PFSK-1 (cell line): ENCODE measurements at regions not wholly inside any gene's neighbourhood (a gene's known extent, or its start where the extent isn't known, plus 50 kb on each side); places are given as distances from the start of the nearest gene placed in this dataset.

Source experiments
- POLR2AphosphoS5 ChIP-seq: IDR thresholded peaks from 2 replicates; pipeline ENCODE4 v1.6.1; 2012; ENCODE audit warnings: low read depth, mild to moderate bottlenecking, control low read depth, low read length, moderate library complexity
- TF ChIP-seq, protein P1 (sequence below), 2 experiments: IDR thresholded peaks; 2 replicates each; pipeline versions ENCODE4 v1.6.1 to v1.8.0; 2011 to 2012; ENCODE audit warnings: low read depth in 2 of 2, low read length in 2 of 2, control low read depth in 1 of 2, inconsistent platforms in 1 of 2, mild to moderate bottlenecking in 1 of 2, moderate library complexity in 1 of 2; ENCODE audit not compliant: insufficient read depth in 1 of 2

GRCh38 chr7:106472741-106473140 is 188.0 kb upstream of the NAMPT start:
- TF ChIP-seq POLR2AphosphoS5 = no peak
- TF ChIP-seq, protein P1, sequence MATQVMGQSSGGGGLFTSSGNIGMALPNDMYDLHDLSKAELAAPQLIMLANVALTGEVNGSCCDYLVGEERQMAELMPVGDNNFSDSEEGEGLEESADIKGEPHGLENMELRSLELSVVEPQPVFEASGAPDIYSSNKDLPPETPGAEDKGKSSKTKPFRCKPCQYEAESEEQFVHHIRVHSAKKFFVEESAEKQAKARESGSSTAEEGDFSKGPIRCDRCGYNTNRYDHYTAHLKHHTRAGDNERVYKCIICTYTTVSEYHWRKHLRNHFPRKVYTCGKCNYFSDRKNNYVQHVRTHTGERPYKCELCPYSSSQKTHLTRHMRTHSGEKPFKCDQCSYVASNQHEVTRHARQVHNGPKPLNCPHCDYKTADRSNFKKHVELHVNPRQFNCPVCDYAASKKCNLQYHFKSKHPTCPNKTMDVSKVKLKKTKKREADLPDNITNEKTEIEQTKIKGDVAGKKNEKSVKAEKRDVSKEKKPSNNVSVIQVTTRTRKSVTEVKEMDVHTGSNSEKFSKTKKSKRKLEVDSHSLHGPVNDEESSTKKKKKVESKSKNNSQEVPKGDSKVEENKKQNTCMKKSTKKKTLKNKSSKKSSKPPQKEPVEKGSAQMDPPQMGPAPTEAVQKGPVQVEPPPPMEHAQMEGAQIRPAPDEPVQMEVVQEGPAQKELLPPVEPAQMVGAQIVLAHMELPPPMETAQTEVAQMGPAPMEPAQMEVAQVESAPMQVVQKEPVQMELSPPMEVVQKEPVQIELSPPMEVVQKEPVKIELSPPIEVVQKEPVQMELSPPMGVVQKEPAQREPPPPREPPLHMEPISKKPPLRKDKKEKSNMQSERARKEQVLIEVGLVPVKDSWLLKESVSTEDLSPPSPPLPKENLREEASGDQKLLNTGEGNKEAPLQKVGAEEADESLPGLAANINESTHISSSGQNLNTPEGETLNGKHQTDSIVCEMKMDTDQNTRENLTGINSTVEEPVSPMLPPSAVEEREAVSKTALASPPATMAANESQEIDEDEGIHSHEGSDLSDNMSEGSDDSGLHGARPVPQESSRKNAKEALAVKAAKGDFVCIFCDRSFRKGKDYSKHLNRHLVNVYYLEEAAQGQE (IDR thresholded peaks at IDR 0.05; ENCODE audit: insufficient read depth in 1 of 2, low read depth in 2 of 2, low read length in 2 of 2) = no peak
